IMR-90 (cell line): ENCODE measurements at regions not wholly inside any gene's neighbourhood (a gene's known extent, or its start where the extent isn't known, plus 50 kb on each side); places are given as distances from the start of the nearest gene placed in this dataset.

Experiments used
- ATAC-seq: fragments of 200-7000 bp; cut with Tn5 transposase; 2 replicates; pipeline ENCODE4 v1.9.1; 2020; ENCODE audit warnings: low read depth, mild to moderate bottlenecking, moderate library complexity
- BruUV-seq: library from RNA; stranded (reverse); fragments of 400-500 nt; replicated peaks from 2 replicates; lab custom pipeline; 2021; lab: Mats Ljungman, UMichigan
- CTCF ChIA-PET: fragments of 300-600 bp; formaldehyde crosslinking; extraction: SDS; loops from one replicate; lab custom pipeline; 2021; ENCODE audit warnings: antibody characterized with exemption; lab: Yijun Ruan, JAX
- POLR2A ChIA-PET: fragments of 300-600 bp; sonication (Branson Sonifier 250); formaldehyde crosslinking; loops from one replicate; lab custom pipeline; 2022; ENCODE audit warnings: antibody characterized with exemption; ENCODE audit not compliant: unreplicated experiment; lab: Charles Lee
- DNase-seq: peaks from one replicate; pipeline ENCODE4 v3.0.0; 2013
- H2AFZ ChIP-seq: replicated peaks from 2 replicates; pipeline ENCODE3; 2013; ENCODE audit warnings: low read length, mild to moderate bottlenecking; ENCODE audit not compliant: poor library complexity
- H2AK5ac ChIP-seq: 2 replicates; pipeline ENCODE4 v1.6.1; 2013; ENCODE audit warnings: low read depth, low read length, inconsistent platforms
- H2AK9ac ChIP-seq: replicated peaks from 2 replicates; pipeline ENCODE3; 2013; ENCODE audit warnings: mild to moderate bottlenecking, low read depth, low read length, moderate library complexity; ENCODE audit not compliant: poor library complexity
- H2BK120ac ChIP-seq: 2 replicates; pipeline ENCODE4 v1.6.1; 2013; ENCODE audit warnings: low read depth, low read length, inconsistent platforms
- H2BK15ac ChIP-seq: 3 replicates; pipeline ENCODE4 v1.6.1; 2013; ENCODE audit warnings: low read depth, low read length, inconsistent platforms
- H2BK20ac ChIP-seq: 2 replicates; pipeline ENCODE4 v1.6.1; 2013; ENCODE audit warnings: low read depth, mild to moderate bottlenecking, inconsistent platforms, low read length, moderate library complexity
- H2BK5ac ChIP-seq: 2 replicates; pipeline ENCODE4 v1.6.1; 2013; ENCODE audit warnings: mild to moderate bottlenecking, low read depth, low read length, inconsistent platforms; ENCODE audit not compliant: poor library complexity, severe bottlenecking
- H3K14ac ChIP-seq: replicated peaks from 2 replicates; pipeline ENCODE4 v1.6.1; 2013; ENCODE audit warnings: low read depth, low read length, inconsistent platforms
- H3K18ac ChIP-seq: 2 replicates; pipeline ENCODE4 v1.6.1; 2013; ENCODE audit warnings: low read depth, low read length, control low read depth
- H3K23ac ChIP-seq: 2 replicates; pipeline ENCODE4 v1.6.1; 2013; ENCODE audit warnings: low read depth, low read length, inconsistent platforms
- H3K27ac ChIP-seq: 2 replicates; pipeline ENCODE4 v1.5.1; 2013; ENCODE audit warnings: mild to moderate bottlenecking, control low read depth, low read length; ENCODE audit not compliant: insufficient read depth
- H3K27me3 ChIP-seq: 2 replicates; pipeline ENCODE4 v1.6.1; 2013; ENCODE audit warnings: low read length; ENCODE audit not compliant: control insufficient read depth, insufficient read depth
- H3K36me3 ChIP-seq: 2 replicates; pipeline ENCODE4 v1.6.1; 2013; ENCODE audit warnings: low read length, mixed read lengths; ENCODE audit not compliant: control insufficient read depth, insufficient read depth
- H3K4ac ChIP-seq: 2 replicates; pipeline ENCODE4 v1.6.1; 2013; ENCODE audit warnings: low read depth, low read length, inconsistent platforms
- H3K4me1 ChIP-seq: 2 replicates; pipeline ENCODE4 v1.6.1; 2013; ENCODE audit warnings: low read length, mixed read lengths; ENCODE audit not compliant: control insufficient read depth, insufficient read depth
- H3K4me2 ChIP-seq: 2 replicates; pipeline ENCODE4 v1.6.1; 2013; ENCODE audit warnings: low read depth, mild to moderate bottlenecking, control low read depth, low read length, moderate library complexity
- H3K4me3 ChIP-seq: 2 replicates; pipeline ENCODE4 v1.5.1; 2013; ENCODE audit warnings: low read depth, mild to moderate bottlenecking, control low read depth, low read length, moderate library complexity; ENCODE audit not compliant: insufficient read depth
- H3K56ac ChIP-seq: 2 replicates; pipeline ENCODE4 v1.6.1; 2013; ENCODE audit warnings: low read length, inconsistent platforms; ENCODE audit not compliant: insufficient read depth; ENCODE audit errors: extremely low read depth
- H3K79me1 ChIP-seq, 2 experiments: 2 replicates each; pipeline ENCODE4 v1.6.1; 2013; ENCODE audit warnings: low read length in 2 of 2, inconsistent platforms in 1 of 2, low read depth in 1 of 2
- H3K9ac ChIP-seq: 2 replicates; pipeline ENCODE4 v1.6.1; 2013; ENCODE audit warnings: low read depth, low read length, control low read depth
- H3K9me1 ChIP-seq: 2 replicates; pipeline ENCODE4 v1.6.1; 2013; ENCODE audit warnings: low read length, inconsistent platforms; ENCODE audit not compliant: insufficient read depth
- H3K9me3 ChIP-seq: 2 replicates; pipeline ENCODE4 v1.6.1; 2013; ENCODE audit warnings: low read length; ENCODE audit not compliant: control insufficient read depth, insufficient read depth
- H4K20me1 ChIP-seq: 2 replicates; pipeline ENCODE4 v1.6.1; 2013; ENCODE audit warnings: low read length, inconsistent platforms; ENCODE audit not compliant: insufficient read depth
- H4K5ac ChIP-seq: 2 replicates; pipeline ENCODE4 v1.6.1; 2013; ENCODE audit warnings: mild to moderate bottlenecking, low read depth, low read length, control low read depth
- H4K8ac ChIP-seq, 2 experiments: 2 replicates each; pipeline ENCODE4 v1.6.1; 2013; ENCODE audit warnings: low read depth in 2 of 2, low read length in 2 of 2, control low read depth in 1 of 2, inconsistent platforms in 1 of 2
- H4K91ac ChIP-seq: 2 replicates; pipeline ENCODE4 v1.6.1; 2013; ENCODE audit warnings: low read depth, low read length, inconsistent platforms; ENCODE audit not compliant: insufficient read depth
- BHLHE40 ChIP-seq: fragments of 150-350 bp; IDR thresholded peaks from 2 replicates; pipeline ENCODE4 v1.6.1; 2016; ENCODE audit warnings: mild to moderate bottlenecking, low read depth, low read length
- CHD1 ChIP-seq: IDR thresholded peaks from 2 replicates; pipeline ENCODE4 v1.6.1; 2012; ENCODE audit warnings: low read depth, low read length, improper control_type of control experiment
- FOS ChIP-seq: fragments of 150-350 bp; IDR thresholded peaks from 2 replicates; pipeline ENCODE4 v1.6.1; 2016; ENCODE audit warnings: low read depth, low read length
- MAZ ChIP-seq: IDR thresholded peaks from 2 replicates; pipeline ENCODE4 v1.6.1; 2012; ENCODE audit warnings: low read depth, mild to moderate bottlenecking, low read length, improper control_type of control experiment, moderate library complexity, borderline replicate concordance
- POLR2A ChIP-seq: IDR thresholded peaks from 2 replicates; pipeline ENCODE4 v1.6.1; 2012; ENCODE audit warnings: mild to moderate bottlenecking, low read depth, low read length
- RAD21 ChIP-seq: IDR thresholded peaks from 2 replicates; pipeline ENCODE4 v1.6.1; 2012; ENCODE audit warnings: low read length, improper control_type of control experiment
- WGBS, 2 experiments: methylation state at CpG; one replicate each; pipeline versions ENCODE4 v1.1.5 to v1.1.7; 2013; ENCODE audit warnings: missing lambda C conversion rate in 2 of 2; ENCODE audit not compliant: insufficient read length in 1 of 2; ENCODE audit errors: extremely low coverage in 2 of 2; 5-methylcytosine and 5-hydroxymethylcytosine counted together
- dilution Hi-C: fragments of 300-500 bp; cut with HindIII; formaldehyde crosslinking; loops from one replicate; pipeline ENCODE4 v1.14.3; 2018; ENCODE audit warnings: low sequenced_read_pairs; ENCODE audit not compliant: unreplicated experiment
- in situ Hi-C: fragments of 300-500 bp; cut with MboI; formaldehyde crosslinking; loops from 3 replicates; pipeline ENCODE4 v1.14.3; 2019; ENCODE audit warnings: low sequenced_read_pairs, inconsistent platforms, mixed read lengths
- intact Hi-C: fragments of 100-400 bp; cut with micrococcal nuclease; formaldehyde crosslinking; loops from 2 replicates; pipeline ENCODE4 v1.10.0; 2022
- TF ChIP-seq, protein P1 (sequence below): fragments of 150-350 bp; IDR thresholded peaks from 2 replicates; pipeline ENCODE4 v1.6.1; 2016; ENCODE audit warnings: low read depth, mild to moderate bottlenecking, low read length, moderate library complexity, borderline replicate concordance

DNA sequence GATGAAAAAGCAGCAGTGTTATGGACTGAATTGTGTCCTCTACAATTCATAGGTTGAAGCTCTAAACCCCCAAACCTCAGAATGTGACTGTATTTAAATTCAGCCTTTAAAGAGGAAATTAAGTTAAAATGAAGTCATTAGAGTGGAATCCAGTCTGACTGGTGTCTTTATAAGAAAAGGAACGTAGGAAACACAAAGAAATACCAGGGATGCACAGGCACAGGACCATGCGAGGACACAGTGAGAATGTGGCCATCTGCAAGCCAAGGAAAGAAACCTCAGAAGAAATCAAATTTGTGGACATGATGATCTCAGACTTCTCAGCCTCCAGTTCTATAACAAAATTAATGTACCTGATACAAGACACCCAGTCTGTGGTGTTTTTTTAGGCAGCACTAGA, 971.2 kb upstream of the CDH9 start:
- no peaks in the 10 kb centered on the region for H3K36me3 ChIP-seq
- TF ChIP-seq FOS: no peak
- no peak for TF ChIP-seq POLR2A
- TF ChIP-seq, protein P1, sequence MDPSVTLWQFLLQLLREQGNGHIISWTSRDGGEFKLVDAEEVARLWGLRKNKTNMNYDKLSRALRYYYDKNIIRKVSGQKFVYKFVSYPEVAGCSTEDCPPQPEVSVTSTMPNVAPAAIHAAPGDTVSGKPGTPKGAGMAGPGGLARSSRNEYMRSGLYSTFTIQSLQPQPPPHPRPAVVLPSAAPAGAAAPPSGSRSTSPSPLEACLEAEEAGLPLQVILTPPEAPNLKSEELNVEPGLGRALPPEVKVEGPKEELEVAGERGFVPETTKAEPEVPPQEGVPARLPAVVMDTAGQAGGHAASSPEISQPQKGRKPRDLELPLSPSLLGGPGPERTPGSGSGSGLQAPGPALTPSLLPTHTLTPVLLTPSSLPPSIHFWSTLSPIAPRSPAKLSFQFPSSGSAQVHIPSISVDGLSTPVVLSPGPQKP: no peak
- TF ChIP-seq CHD1: no peak
- no peak for TF ChIP-seq RAD21
- TF ChIP-seq BHLHE40: no peak
- no peak for TF ChIP-seq MAZ
- H2BK120ac ChIP-seq: no peak overlapping the region
- H4K91ac ChIP-seq: no peak overlapping the region
- WGBS, 2 experiments: no CpG with 5 or more reads among the region's 2 CpGs
- dilution Hi-C loops (no loop called here), intact Hi-C loops (no loop called here), in situ Hi-C loops (no loop called here)
- no peak overlapping the region for H4K8ac ChIP-seq
- no peak overlapping the region for H3K23ac ChIP-seq
- H3K27ac ChIP-seq: no peak overlapping the region
- no peak overlapping the region for H2BK20ac ChIP-seq
- no peak overlapping the region for H3K9ac ChIP-seq
- no peak overlapping the region for H2BK5ac ChIP-seq
- no peak overlapping the region for H3K4me2 ChIP-seq
- no peaks in the 10 kb centered on the region for H3K79me1 ChIP-seq
- no peak for ATAC-seq
- CTCF ChIA-PET: no interaction called here
- POLR2A ChIA-PET: no interaction called here
- no peak overlapping the region for H3K18ac ChIP-seq
- no peak overlapping the region for H2BK15ac ChIP-seq
- BruUV-seq: no TSS peak
- H2AK5ac ChIP-seq: no peak overlapping the region
- H3K56ac ChIP-seq: no peak overlapping the region
- H4K20me1 ChIP-seq: no peaks in the 10 kb centered on the region
- H2AK9ac ChIP-seq: no peak overlapping the region
- H3K27me3 ChIP-seq: no peaks in the 10 kb centered on the region
- no peaks in the 10 kb centered on the region for H3K4me1 ChIP-seq
- no peak overlapping the region for H4K5ac ChIP-seq
- H3K4me3 ChIP-seq: no peak overlapping the region
- DNase-seq: no peak
- no peak overlapping the region for H3K4ac ChIP-seq
- H3K9me1 ChIP-seq: no peaks in the 10 kb centered on the region
- H3K14ac ChIP-seq: no peak overlapping the region
- H2AFZ ChIP-seq: no peak overlapping the region
- H3K9me3 ChIP-seq: peaks cover 14% of the 10 kb centered on the region
